ENCODE measurements at regions not wholly inside any gene's neighbourhood (a gene's known extent, or its start where the extent isn't known, plus 50 kb on each side); places are given as distances from the start of the nearest gene placed in this dataset.

DNA sequence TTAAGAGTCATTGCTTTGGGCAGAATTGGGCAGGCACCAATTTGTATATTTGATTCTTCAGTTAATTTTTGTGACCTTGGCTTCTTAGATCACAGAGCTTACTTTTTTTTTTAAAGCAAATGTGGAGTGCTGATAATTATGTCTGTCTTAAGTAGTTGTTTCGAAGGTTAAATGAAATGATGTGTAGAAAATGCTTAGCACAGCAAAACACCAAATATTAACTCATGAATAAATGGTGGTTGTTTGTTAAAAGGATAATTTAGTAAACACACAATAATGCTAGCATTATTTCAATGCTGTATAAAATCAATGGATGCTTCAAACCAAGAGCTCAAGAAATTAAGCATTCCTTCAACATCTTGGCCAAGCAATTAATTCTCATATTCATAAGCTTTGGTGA, 143.4 kb downstream of the LPIN1 start:
- Histone ChIP-seq H3K36me3 (ENCODE audit: control insufficient read depth, insufficient read depth, low read length) (no peaks in the 10 kb centered on the region), H3K4me3 (ENCODE audit: low read depth in 2 of 2, low read length in 2 of 2) (no peak overlapping the region), H3K27me3 (ENCODE audit: control insufficient read depth, insufficient read depth, low read length) (no peaks in the 10 kb centered on the region), H3K4me1 (ENCODE audit: control insufficient read depth, insufficient read depth, low read length) (no peaks in the 10 kb centered on the region), H3K9me3 (ENCODE audit: control insufficient read depth, insufficient read depth, low read depth, low read length) (peaks cover 14% of the 10 kb centered on the region; the same call in 1 of the 2 replicates), H3K27ac (ENCODE audit: low read length) (no peak overlapping the region)
- DNase-seq (ENCODE audit: low read depth, low spot score) (no peak), ATAC-seq (no peak)
- in situ Hi-C loops (cut with HindIII; ENCODE audit: low pct_unique_long_range_greater_than_20kb, low sequenced_read_pairs), result no loop called here
- no TSS peak for BruUV-seq (replicated peaks)
- intact Hi-C loops (cut with micrococcal nuclease; ENCODE audit: unreplicated experiment), result no loop called here
- TF ChIP-seq TCF7L2 (IDR thresholded peaks at IDR 0.05; ENCODE audit: low read depth, low read length), result no peak
- TF ChIP-seq, protein P1, sequence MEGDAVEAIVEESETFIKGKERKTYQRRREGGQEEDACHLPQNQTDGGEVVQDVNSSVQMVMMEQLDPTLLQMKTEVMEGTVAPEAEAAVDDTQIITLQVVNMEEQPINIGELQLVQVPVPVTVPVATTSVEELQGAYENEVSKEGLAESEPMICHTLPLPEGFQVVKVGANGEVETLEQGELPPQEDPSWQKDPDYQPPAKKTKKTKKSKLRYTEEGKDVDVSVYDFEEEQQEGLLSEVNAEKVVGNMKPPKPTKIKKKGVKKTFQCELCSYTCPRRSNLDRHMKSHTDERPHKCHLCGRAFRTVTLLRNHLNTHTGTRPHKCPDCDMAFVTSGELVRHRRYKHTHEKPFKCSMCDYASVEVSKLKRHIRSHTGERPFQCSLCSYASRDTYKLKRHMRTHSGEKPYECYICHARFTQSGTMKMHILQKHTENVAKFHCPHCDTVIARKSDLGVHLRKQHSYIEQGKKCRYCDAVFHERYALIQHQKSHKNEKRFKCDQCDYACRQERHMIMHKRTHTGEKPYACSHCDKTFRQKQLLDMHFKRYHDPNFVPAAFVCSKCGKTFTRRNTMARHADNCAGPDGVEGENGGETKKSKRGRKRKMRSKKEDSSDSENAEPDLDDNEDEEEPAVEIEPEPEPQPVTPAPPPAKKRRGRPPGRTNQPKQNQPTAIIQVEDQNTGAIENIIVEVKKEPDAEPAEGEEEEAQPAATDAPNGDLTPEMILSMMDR (IDR thresholded peaks at IDR 0.05), result no peak
- CTCF ChIA-PET, result no interaction called here
- POLR2A ChIA-PET, result no interaction called here

DNA sequence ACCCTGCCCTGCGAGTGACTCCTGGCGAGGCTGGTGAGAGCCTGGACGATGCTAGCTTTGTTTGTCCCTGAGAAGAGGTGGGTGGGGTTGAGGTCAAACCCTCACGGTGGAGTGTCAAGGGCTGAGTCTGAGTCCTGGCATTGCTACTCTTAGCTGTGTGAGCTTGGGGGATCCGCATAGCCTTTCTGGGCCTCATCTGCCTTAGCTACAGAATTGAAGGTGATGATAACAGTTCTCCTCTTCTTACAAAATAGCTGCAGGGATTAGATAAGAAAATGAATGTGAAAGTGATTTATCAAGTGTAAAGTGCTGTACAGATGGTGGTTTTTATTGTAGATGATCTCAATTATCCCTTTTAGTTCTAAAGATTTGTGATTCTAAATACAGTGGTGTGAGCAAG, 144.6 kb downstream of the LPIN1 start:
- Histone ChIP-seq H3K4me1 (ENCODE audit: control insufficient read depth, insufficient read depth, low read length) (no peaks in the 10 kb centered on the region), H3K9me3 (ENCODE audit: control insufficient read depth, insufficient read depth, low read depth, low read length) (peaks cover 14% of the 10 kb centered on the region; the same call in 1 of the 2 replicates), H3K27me3 (ENCODE audit: control insufficient read depth, insufficient read depth, low read length) (no peaks in the 10 kb centered on the region), H3K36me3 (ENCODE audit: control insufficient read depth, insufficient read depth, low read length) (no peaks in the 10 kb centered on the region), H3K4me3 (ENCODE audit: low read depth in 2 of 2, low read length in 2 of 2) (no peak overlapping the region), H3K27ac (ENCODE audit: low read length) (no peak overlapping the region)
- in situ Hi-C loops (cut with HindIII; ENCODE audit: low pct_unique_long_range_greater_than_20kb, low sequenced_read_pairs), result no loop called here
- DNase-seq (ENCODE audit: low read depth, low spot score), result no peak
- intact Hi-C loops (cut with micrococcal nuclease; ENCODE audit: unreplicated experiment), result no loop called here
- ChIA-PET POLR2A (no interaction called here), CTCF (no interaction called here)
- TF ChIP-seq, protein P2, sequence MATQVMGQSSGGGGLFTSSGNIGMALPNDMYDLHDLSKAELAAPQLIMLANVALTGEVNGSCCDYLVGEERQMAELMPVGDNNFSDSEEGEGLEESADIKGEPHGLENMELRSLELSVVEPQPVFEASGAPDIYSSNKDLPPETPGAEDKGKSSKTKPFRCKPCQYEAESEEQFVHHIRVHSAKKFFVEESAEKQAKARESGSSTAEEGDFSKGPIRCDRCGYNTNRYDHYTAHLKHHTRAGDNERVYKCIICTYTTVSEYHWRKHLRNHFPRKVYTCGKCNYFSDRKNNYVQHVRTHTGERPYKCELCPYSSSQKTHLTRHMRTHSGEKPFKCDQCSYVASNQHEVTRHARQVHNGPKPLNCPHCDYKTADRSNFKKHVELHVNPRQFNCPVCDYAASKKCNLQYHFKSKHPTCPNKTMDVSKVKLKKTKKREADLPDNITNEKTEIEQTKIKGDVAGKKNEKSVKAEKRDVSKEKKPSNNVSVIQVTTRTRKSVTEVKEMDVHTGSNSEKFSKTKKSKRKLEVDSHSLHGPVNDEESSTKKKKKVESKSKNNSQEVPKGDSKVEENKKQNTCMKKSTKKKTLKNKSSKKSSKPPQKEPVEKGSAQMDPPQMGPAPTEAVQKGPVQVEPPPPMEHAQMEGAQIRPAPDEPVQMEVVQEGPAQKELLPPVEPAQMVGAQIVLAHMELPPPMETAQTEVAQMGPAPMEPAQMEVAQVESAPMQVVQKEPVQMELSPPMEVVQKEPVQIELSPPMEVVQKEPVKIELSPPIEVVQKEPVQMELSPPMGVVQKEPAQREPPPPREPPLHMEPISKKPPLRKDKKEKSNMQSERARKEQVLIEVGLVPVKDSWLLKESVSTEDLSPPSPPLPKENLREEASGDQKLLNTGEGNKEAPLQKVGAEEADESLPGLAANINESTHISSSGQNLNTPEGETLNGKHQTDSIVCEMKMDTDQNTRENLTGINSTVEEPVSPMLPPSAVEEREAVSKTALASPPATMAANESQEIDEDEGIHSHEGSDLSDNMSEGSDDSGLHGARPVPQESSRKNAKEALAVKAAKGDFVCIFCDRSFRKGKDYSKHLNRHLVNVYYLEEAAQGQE (IDR thresholded peaks at IDR 0.05; ENCODE audit: insufficient read depth in 1 of 2, low read depth in 2 of 2, low read length in 1 of 2), result no peak
- no peak for TF ChIP-seq SIN3A (IDR thresholded peaks at IDR 0.05; ENCODE audit: borderline replicate concordance, insufficient read depth, low read depth, low read length)
- TF ChIP-seq, protein P1 (IDR thresholded peaks at IDR 0.05), result no peak
- TF ChIP-seq TCF7L2 (IDR thresholded peaks at IDR 0.05; ENCODE audit: low read depth, low read length), result no peak
- TF ChIP-seq POLR2AphosphoS5 (IDR thresholded peaks at IDR 0.05; ENCODE audit: low read depth, low read length), result no peak
- ATAC-seq, result no peak
- no TSS peak for BruUV-seq (replicated peaks)

All from Panc1 (cell line).